ENCODE measurements at regions not wholly inside any gene's neighbourhood (a gene's known extent, or its start where the extent isn't known, plus 50 kb on each side); places are given as distances from the start of the nearest gene placed in this dataset.

DNA sequence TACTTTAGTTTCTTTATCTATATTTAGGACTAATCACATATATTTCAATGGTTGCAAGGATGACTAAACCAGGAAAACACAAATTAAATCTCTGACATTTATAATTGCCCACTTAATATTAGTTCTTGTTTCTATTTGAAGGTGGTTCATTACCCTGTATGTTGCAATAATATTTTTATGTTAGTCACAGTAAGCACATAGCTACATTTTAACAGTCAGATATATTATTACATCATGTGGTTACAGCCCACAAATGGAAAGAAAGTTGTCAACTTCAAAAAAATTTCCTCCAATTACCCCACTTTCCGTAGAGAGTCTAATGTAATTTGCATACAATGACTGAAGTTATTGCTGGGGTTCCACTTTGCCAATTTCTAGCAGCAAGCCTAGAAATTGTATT lies 114.6 kb downstream of the TUSC7 start:
- Histone ChIP-seq H3K4me3 (no peak overlapping the region), H3K36me3 (no peaks in the 10 kb centered on the region), H3K4me1 (no peaks in the 10 kb centered on the region), H3K9me3 (no peaks in the 10 kb centered on the region), H3K27ac (no peak overlapping the region), H3K27me3 (no peaks in the 10 kb centered on the region)
- WGBS (ENCODE audit: insufficient coverage, low coverage, low lambda C conversion rate, missing lambda C conversion rate), result 27% methylated on average over 1 of the region's 1 CpG
- intact Hi-C loops (cut with DNase I), result no loop called here
- TF ChIP-seq POLR2A (IDR thresholded peaks at IDR 0.05), result no peak
- no peak for TF ChIP-seq CTCF (IDR thresholded peaks at IDR 0.05)
- DNase-seq (no peak), ATAC-seq (no peak)

GRCh38 chr3:116833202-116833601 lies 123.6 kb downstream of the TUSC7 start:
- DNase-seq, result no peak
- TF ChIP-seq CTCF (IDR thresholded peaks at IDR 0.05) (no peak), POLR2A (IDR thresholded peaks at IDR 0.05) (no peak)
- Histone ChIP-seq H3K36me3 (no peaks in the 10 kb centered on the region), H3K27ac (no peak overlapping the region), H3K4me3 (no peak overlapping the region), H3K9me3 (no peaks in the 10 kb centered on the region), H3K4me1 (no peaks in the 10 kb centered on the region), H3K27me3 (no peaks in the 10 kb centered on the region)
- ATAC-seq, result no peak
- intact Hi-C loops (cut with DNase I), result no loop called here

DNA sequence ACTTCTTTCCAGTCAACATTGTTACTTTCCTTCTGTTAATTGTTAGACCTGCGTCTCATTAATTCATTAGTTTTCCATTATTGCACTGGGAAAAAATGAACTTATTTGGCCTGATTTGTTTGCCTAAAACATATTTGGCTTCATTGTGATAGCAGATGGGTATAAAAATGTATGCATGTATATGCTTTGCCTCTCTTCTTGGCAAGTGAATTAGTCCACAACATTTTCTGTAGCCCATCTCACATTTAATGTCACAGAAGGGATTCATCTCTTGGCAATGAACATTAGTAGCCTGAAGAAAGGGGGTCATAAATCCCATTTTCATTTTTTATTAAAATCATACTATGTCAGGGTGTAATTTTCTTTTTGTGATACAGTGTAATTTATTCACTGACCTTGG lies 125.2 kb downstream of the TUSC7 start:
- DNase-seq (no peak), ATAC-seq (no peak)
- no peaks in the 10 kb centered on the region for H3K27me3 ChIP-seq
- TF ChIP-seq CTCF (IDR thresholded peaks at IDR 0.05) (no peak), POLR2A (IDR thresholded peaks at IDR 0.05) (no peak)
- H3K36me3 ChIP-seq, result no peaks in the 10 kb centered on the region
- no peaks in the 10 kb centered on the region for H3K9me3 ChIP-seq
- no peak overlapping the region for H3K27ac ChIP-seq
- H3K4me1 ChIP-seq, result no peaks in the 10 kb centered on the region
- H3K4me3 ChIP-seq, result no peak overlapping the region
- 71% methylated on average over 1 of the region's 1 CpG for WGBS (ENCODE audit: insufficient coverage, low coverage, low lambda C conversion rate, missing lambda C conversion rate)
- intact Hi-C loops (cut with DNase I), result no loop called here

- H3K27ac ChIP-seq, result no peak overlapping the region
- H3K36me3 ChIP-seq, result no peaks in the 10 kb centered on the region
- TF ChIP-seq POLR2A (IDR thresholded peaks at IDR 0.05) (no peak), CTCF (IDR thresholded peaks at IDR 0.05) (no peak)
- DNase-seq (no peak), ATAC-seq (no peak)
- H3K4me3 ChIP-seq, result no peak overlapping the region
- no peaks in the 10 kb centered on the region for H3K4me1 ChIP-seq
- no peaks in the 10 kb centered on the region for H3K9me3 ChIP-seq
- WGBS (ENCODE audit: insufficient coverage, low coverage, low lambda C conversion rate, missing lambda C conversion rate), result 60% methylated on average over 1 of the region's 1 CpG
- no peaks in the 10 kb centered on the region for H3K27me3 ChIP-seq
- intact Hi-C loops (cut with DNase I), result no loop called here
Observed at GRCh38 chr3:116835658-116836057, 126.1 kb downstream of the TUSC7 start.

GRCh38 chr3:116836286-116836685 lies 126.7 kb downstream of the TUSC7 start:
- Histone ChIP-seq H3K4me3 (no peak overlapping the region), H3K27ac (no peak overlapping the region), H3K9me3 (no peaks in the 10 kb centered on the region), H3K4me1 (no peaks in the 10 kb centered on the region), H3K27me3 (no peaks in the 10 kb centered on the region), H3K36me3 (no peaks in the 10 kb centered on the region)
- intact Hi-C loops (cut with DNase I), result no loop called here
- WGBS (ENCODE audit: insufficient coverage, low coverage, low lambda C conversion rate, missing lambda C conversion rate), result 54% methylated on average over 2 of the region's 2 CpGs
- ATAC-seq (no peak), DNase-seq (no peak)
- no peak for TF ChIP-seq POLR2A (IDR thresholded peaks at IDR 0.05)
- no peak for TF ChIP-seq CTCF (IDR thresholded peaks at IDR 0.05)

All from right lobe of liver (tissue), 6 donors.